ENCODE measurements at regions not wholly inside any gene's neighbourhood (a gene's known extent, or its start where the extent isn't known, plus 50 kb on each side); places are given as distances from the start of the nearest gene placed in this dataset.

DNA sequence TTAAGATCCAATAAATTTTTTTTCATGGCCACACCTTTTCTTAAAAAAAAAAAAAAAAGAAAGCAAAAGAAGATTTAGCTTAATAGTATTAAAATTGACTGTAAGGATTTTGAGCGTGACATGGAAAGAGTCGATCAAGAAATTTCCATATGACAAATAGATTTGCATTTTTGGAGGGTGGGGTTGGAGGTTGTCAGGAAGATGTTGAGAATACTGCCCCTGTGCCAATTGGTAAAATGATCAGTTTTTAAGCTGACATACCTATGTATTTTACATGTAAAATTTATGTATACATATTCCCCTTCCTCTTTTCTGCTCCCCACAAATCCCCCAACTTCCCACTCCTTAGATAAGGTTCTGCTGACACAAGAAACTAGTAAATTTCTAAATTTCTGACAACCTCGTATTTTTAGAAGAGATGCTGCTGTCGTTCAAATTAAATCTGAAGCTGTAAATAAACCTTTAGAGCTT, 520.9 kb downstream of the CD83 start:
- 0 to 100% (median 12%) methylated on average over 2 to 4 of the region's 4 CpGs for WGBS, 10 experiments
- H3K4me3 ChIP-seq: no peak overlapping the region
- H3K27ac ChIP-seq: no peak overlapping the region
- in situ Hi-C loops (cut with MboI; ENCODE audit: low pct_unique_long_range_greater_than_20kb in 2 of 9, low sequenced_read_pairs in 9 of 9, unreplicated experiment in 9 of 9): no loop called here
- ATAC-seq (replicated peaks in 6 of 8): peak in 3 of 8 experiments; percentile 52 to 54 (median 52)
- peaks cover 35 to 44% of the 10 kb centered on the region in 2 donors for H3K4me1 ChIP-seq (replicated peaks in 1 of 2)

DNA sequence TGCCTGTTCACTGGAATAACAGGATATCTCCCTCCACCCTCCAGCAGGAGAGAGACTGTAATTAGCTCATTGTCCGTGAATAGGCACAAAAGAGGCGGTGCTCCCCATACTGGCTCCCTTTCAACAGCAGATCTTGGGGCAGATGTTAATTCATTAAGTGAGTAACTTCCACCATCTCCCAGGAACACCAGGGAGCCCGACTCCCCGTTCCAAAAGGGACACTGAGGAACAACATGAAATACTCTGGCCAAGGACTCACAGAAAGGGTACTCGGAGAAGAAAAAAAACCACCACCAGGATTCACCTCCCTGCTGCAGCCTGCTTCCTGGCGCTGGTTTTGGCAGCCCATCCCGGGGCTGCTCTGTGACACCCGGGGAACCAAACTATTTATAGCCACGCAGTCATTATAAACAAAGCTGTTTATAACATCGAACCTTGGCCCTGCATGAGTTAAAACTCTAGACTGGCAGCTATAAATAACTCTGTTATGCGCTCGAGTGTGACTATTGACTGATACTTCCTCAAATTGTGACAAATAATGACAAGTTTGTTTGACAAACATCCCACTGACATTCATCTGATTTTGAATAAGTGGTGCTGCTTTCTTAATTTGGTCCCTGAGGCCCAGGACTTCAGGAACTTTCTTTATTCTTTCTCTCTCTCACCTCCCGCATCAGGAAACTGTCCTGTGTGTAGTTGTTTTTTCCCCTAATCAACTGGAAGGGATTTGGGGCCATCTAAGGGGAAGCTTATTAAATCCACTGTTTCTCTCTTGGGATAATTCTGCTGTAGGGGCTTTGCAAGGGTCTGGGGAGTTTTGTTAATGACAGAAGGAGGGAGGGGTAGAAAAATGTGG, 521.6 kb downstream of the CD83 start:
- in situ Hi-C loops (cut with MboI; ENCODE audit: low pct_unique_long_range_greater_than_20kb in 2 of 9, low sequenced_read_pairs in 9 of 9, unreplicated experiment in 9 of 9): no loop called here
- no peak overlapping the region for H3K4me3 ChIP-seq
- 0 to 42% (median 15%) methylated on average over 6 to 12 of the region's 13 CpGs; no CpG with 5 or more reads in 1 of the 10 experiments for WGBS, 10 experiments
- H3K27ac ChIP-seq: no peak overlapping the region
- H3K4me1 ChIP-seq (replicated peaks in 1 of 2): peaks cover 35 to 44% of the 10 kb centered on the region in 2 donors
- ATAC-seq (replicated peaks in 6 of 8): peak; percentile 68 to 92 (median 79)

DNA sequence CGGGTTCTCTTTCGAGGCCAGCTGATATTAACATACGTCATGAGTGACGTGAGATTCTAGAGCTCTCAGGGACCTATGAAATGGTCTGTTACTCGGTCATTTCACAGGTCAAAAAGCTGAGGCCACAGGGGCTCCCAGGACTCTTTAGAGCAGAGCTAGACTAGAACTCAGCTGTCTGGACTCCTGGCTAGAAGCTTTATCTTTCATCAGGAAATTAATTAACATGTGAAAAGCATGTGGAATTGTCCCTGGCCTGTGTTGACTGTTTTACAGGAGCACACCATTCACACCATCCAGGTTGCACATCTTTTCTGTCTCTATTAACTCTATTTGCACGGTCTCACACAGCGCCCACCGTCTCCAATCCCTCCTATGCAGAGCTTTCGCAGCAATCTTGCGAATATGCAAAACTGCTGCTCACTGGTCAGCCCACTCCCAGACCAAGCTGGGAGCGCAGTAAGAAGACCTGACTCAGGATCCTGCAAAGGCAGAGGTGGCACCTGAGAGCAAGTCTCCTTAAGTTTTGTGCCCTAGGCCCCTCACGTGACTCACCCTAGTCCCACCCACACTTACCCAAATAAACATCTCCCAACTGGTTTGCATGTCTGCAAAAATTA, 522.5 kb downstream of the CD83 start:
- 38 to 85% (median 61%) methylated on average over 1 to 6 of the region's 12 CpGs; no CpG with 5 or more reads in 1 of the 10 experiments for WGBS, 10 experiments
- no peak overlapping the region for H3K27ac ChIP-seq
- peaks cover 35 to 44% of the 10 kb centered on the region in 2 donors for H3K4me1 ChIP-seq (replicated peaks in 1 of 2)
- in situ Hi-C loops (cut with MboI; ENCODE audit: low pct_unique_long_range_greater_than_20kb in 2 of 9, low sequenced_read_pairs in 9 of 9, unreplicated experiment in 9 of 9): no loop called here
- no peak overlapping the region for H3K4me3 ChIP-seq
- ATAC-seq (replicated peaks in 6 of 8): peak in 7 of 8 experiments; percentile 12 to 73 (median 23)

GRCh38 chr6:14640631-14641030, 523.1 kb downstream of the CD83 start:
- in situ Hi-C loops (cut with MboI; ENCODE audit: low pct_unique_long_range_greater_than_20kb in 2 of 9, low sequenced_read_pairs in 9 of 9, unreplicated experiment in 9 of 9): no loop called here
- 0 to 100% (median 55%) methylated on average over 1 to 2 of the region's 2 CpGs; no CpG with 5 or more reads in 2 of the 10 experiments for WGBS, 10 experiments
- no peak for ATAC-seq (replicated peaks in 6 of 8)
- Histone ChIP-seq H3K4me3 (no peak overlapping the region), H3K27ac (no peak overlapping the region), H3K4me1 (replicated peaks in 1 of 2) (peaks cover 35 to 44% of the 10 kb centered on the region in 2 donors)

- Histone ChIP-seq H3K4me3 (no peak overlapping the region), H3K4me1 (replicated peaks in 1 of 2) (peaks cover 35 to 37% of the 10 kb centered on the region in 2 donors), H3K27ac (no peak overlapping the region)
- WGBS, 10 experiments: 57 to 100% (median 86%) methylated on average over 2 to 11 of the region's 18 CpGs; no CpG with 5 or more reads in 2 of the 10 experiments
- in situ Hi-C loops (cut with MboI; ENCODE audit: low pct_unique_long_range_greater_than_20kb in 2 of 9, low sequenced_read_pairs in 9 of 9, unreplicated experiment in 9 of 9): no loop called here
- ATAC-seq (replicated peaks in 6 of 8): peak in 5 of 8 experiments; percentile 43 to 62 (median 50)
Measured at GRCh38 chr6:14641423-14642135, 524.0 kb downstream of the CD83 start.

- 57 to 100% (median 93%) methylated on average over 1 to 7 of the region's 8 CpGs; no CpG with 5 or more reads in 3 of the 10 experiments for WGBS, 10 experiments
- no peak for ATAC-seq (replicated peaks in 6 of 8)
- H3K4me1 ChIP-seq (replicated peaks in 1 of 2): peaks cover 35 to 37% of the 10 kb centered on the region in 2 donors
- in situ Hi-C loops (cut with MboI; ENCODE audit: low pct_unique_long_range_greater_than_20kb in 2 of 9, low sequenced_read_pairs in 9 of 9, unreplicated experiment in 9 of 9): no loop called here
- H3K27ac ChIP-seq: no peak overlapping the region
- no peak overlapping the region for H3K4me3 ChIP-seq
Measured at GRCh38 chr6:14642136-14642505, 524.5 kb downstream of the CD83 start.

DNA sequence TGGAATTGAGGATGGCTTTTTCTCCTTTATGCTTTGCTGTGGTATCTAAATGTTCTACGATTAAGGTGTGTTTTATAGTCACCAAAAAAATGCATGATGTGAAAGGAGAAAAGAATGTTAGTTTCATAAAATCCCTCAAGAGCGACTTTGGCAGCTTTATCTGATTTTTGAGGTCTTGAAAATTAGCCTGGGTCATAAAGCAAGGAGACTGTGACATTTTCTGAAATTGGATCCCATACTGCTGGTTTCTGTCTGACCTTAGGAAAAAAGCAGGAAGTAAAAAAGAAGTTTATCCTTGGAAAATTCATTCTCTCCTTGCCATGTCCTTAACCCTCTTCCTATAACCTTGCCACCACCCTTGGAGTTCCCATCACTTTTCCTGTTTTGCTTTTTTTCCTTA, 525.3 kb downstream of the CD83 start:
- 73 to 100% (median 90%) methylated on average over 1 to 2 of the region's 2 CpGs; no CpG with 5 or more reads in 1 of the 10 experiments for WGBS, 10 experiments
- Histone ChIP-seq H3K4me1 (replicated peaks in 1 of 2) (peaks cover 35 to 37% of the 10 kb centered on the region in 2 donors), H3K27ac (no peak overlapping the region), H3K4me3 (no peak overlapping the region)
- in situ Hi-C loops (cut with MboI; ENCODE audit: low pct_unique_long_range_greater_than_20kb in 2 of 9, low sequenced_read_pairs in 9 of 9, unreplicated experiment in 9 of 9): no loop called here
- ATAC-seq (replicated peaks in 6 of 8): no peak

DNA sequence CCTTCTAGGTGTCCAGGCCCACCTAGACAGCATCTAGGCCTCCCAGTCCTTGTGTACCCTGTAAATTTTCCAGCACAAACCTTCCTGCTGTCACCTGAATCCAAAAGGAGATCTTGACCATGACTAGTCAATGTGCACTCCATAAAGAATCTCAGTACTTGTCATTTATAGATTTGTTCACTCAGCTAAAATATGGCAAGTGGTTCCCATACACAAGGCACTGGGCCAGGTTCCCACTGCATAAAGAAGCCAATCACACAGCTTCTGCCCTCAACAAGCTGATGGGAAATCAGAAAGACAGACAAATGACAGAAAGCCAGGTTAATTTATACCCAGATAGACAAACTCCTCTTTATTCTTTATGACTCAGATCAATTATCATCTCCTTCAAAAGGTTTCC, 526.8 kb downstream of the CD83 start:
- H3K27ac ChIP-seq: no peak overlapping the region
- in situ Hi-C loops (cut with MboI; ENCODE audit: low pct_unique_long_range_greater_than_20kb in 2 of 9, low sequenced_read_pairs in 9 of 9, unreplicated experiment in 9 of 9): no loop called here
- ATAC-seq (replicated peaks in 6 of 8): no peak
- H3K4me3 ChIP-seq: no peak overlapping the region
- H3K4me1 ChIP-seq (replicated peaks in 1 of 2): peaks cover 23 to 27% of the 10 kb centered on the region in 2 donors

DNA sequence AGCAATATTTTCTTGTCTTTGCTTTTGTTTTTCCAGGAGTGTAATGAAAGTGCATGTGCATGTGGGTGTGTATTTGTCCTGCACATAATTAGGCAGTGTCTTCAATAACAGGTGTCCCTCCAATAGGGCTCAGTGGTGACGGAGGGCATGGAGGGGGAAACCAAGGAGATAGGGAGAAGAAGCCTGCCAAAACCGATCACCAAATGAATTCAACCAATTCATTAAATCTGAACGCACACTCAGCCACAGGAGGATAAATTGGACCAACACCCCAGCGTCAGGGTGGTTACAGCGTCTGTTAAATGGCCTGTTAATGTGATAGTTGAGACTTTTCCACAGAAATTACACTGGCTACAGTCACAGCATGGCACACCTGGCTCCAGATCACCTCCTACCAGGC, 527.6 kb downstream of the CD83 start:
- H3K4me1 ChIP-seq (replicated peaks in 1 of 2): peaks cover 14 to 19% of the 10 kb centered on the region in 2 donors
- in situ Hi-C loops (cut with MboI; ENCODE audit: low pct_unique_long_range_greater_than_20kb in 2 of 9, low sequenced_read_pairs in 9 of 9, unreplicated experiment in 9 of 9): no loop called here
- WGBS, 10 experiments: 59 to 100% (median 92%) methylated on average over 1 to 5 of the region's 5 CpGs; no CpG with 5 or more reads in 1 of the 10 experiments
- H3K27ac ChIP-seq: no peak overlapping the region
- H3K4me3 ChIP-seq: no peak overlapping the region
- ATAC-seq (replicated peaks in 6 of 8): no peak

GRCh38 chr6:14645841-14646240, 528.3 kb downstream of the CD83 start:
- 80 to 100% (median 94%) methylated on average over 1 to 3 of the region's 3 CpGs; no CpG with 5 or more reads in 5 of the 10 experiments for WGBS, 10 experiments
- H3K4me3 ChIP-seq: no peak overlapping the region
- ATAC-seq (replicated peaks in 6 of 8): no peak
- H3K4me1 ChIP-seq (replicated peaks in 1 of 2): peaks cover 11 to 12% of the 10 kb centered on the region in 2 donors
- no peak overlapping the region for H3K27ac ChIP-seq
- in situ Hi-C loops (cut with MboI; ENCODE audit: low pct_unique_long_range_greater_than_20kb in 2 of 9, low sequenced_read_pairs in 9 of 9, unreplicated experiment in 9 of 9): no loop called here

GRCh38 chr6:14646371-14646770, 528.8 kb downstream of the CD83 start:
- 80 to 100% (median 100%) methylated on average over 1 of the region's 1 CpG; no CpG with 5 or more reads in 3 of the 10 experiments for WGBS, 10 experiments
- in situ Hi-C loops (cut with MboI; ENCODE audit: low pct_unique_long_range_greater_than_20kb in 2 of 9, low sequenced_read_pairs in 9 of 9, unreplicated experiment in 9 of 9): no loop called here
- Histone ChIP-seq H3K27ac (no peak overlapping the region), H3K4me1 (replicated peaks in 1 of 2) (peaks cover 7 to 10% of the 10 kb centered on the region in 2 donors), H3K4me3 (no peak overlapping the region)
- no peak for ATAC-seq (replicated peaks in 6 of 8)

DNA sequence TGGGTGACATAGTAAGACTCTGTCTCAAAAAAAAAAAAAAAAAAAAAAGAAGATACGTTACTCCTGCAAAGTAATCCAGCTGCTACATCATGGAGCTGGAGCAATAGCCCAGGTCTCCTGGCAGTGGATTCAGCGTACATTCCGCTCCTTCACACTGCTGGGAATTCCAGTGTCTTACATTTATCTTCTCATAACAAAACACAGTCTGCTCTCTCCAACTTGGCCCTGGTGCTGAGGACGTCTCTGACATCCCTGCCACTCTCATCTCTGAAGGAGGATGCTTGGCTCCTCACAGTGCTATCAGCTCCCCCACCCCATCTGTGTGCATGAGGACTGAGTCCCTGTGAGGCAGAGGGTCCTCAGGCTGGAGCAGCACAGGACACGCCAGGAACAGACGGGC, 529.8 kb downstream of the CD83 start:
- 81 to 100% (median 97%) methylated on average over 2 to 5 of the region's 6 CpGs; no CpG with 5 or more reads in 6 of the 10 experiments for WGBS, 10 experiments
- H3K4me1 ChIP-seq (replicated peaks in 1 of 2): no peaks in the 10 kb centered on the region
- in situ Hi-C loops (cut with MboI; ENCODE audit: low pct_unique_long_range_greater_than_20kb in 2 of 9, low sequenced_read_pairs in 9 of 9, unreplicated experiment in 9 of 9): no loop called here
- H3K4me3 ChIP-seq: no peak overlapping the region
- no peak for ATAC-seq (replicated peaks in 6 of 8)
- no peak overlapping the region for H3K27ac ChIP-seq

- in situ Hi-C loops (cut with MboI; ENCODE audit: low pct_unique_long_range_greater_than_20kb in 2 of 9, low sequenced_read_pairs in 9 of 9, unreplicated experiment in 9 of 9): no loop called here
- Histone ChIP-seq H3K4me3 (no peak overlapping the region), H3K4me1 (replicated peaks in 1 of 2) (peaks cover 4 to 10% of the 10 kb centered on the region in 2 donors), H3K27ac (no peak overlapping the region)
- ATAC-seq (replicated peaks in 6 of 8): no peak
Measured at GRCh38 chr6:14652536-14652935, 535.0 kb downstream of the CD83 start.

Measured in motor neuron (in vitro differentiated cells).